ENCODE measurements at regions not wholly inside any gene's neighbourhood (a gene's known extent, or its start where the extent isn't known, plus 50 kb on each side); places are given as distances from the start of the nearest gene placed in this dataset.
A peak's percentile ranks its signal among the peaks of the same experiment; 100 is the strongest.

- Mint-ChIP-seq H3K4me1 (ENCODE audit: insufficient read depth, unreplicated experiment) (no peaks in the 10 kb centered on the region), H3K9me3 (ENCODE audit: unreplicated experiment) (peaks cover 7% of the 10 kb centered on the region), H3K4me3 (ENCODE audit: unreplicated experiment) (no peak overlapping the region), H3K27me3 (ENCODE audit: insufficient read depth, unreplicated experiment) (no peaks in the 10 kb centered on the region), H3K27ac (ENCODE audit: low read depth, unreplicated experiment) (no peak overlapping the region), H3K36me3 (ENCODE audit: insufficient read depth, unreplicated experiment) (no peaks in the 10 kb centered on the region)
- CTCF ChIA-PET: no interaction called here
- BruUV-seq (replicated peaks): no TSS peak
- POLR2A ChIA-PET: no interaction called here
- TF ChIP-seq CTCF (IDR thresholded peaks at IDR 0.05; ENCODE audit: unreplicated experiment): no peak
- intact Hi-C loops (cut with micrococcal nuclease): no loop called here
- DNase-seq (ENCODE audit: unreplicated experiment): no peak
Measured at GRCh38 chr12:22396735-22397134, 62.2 kb upstream of the ST8SIA1 start.

- POLR2A ChIA-PET: no interaction called here
- intact Hi-C loops (cut with micrococcal nuclease): no loop called here
- H3K36me3 Mint-ChIP-seq (ENCODE audit: insufficient read depth, unreplicated experiment): no peaks in the 10 kb centered on the region
- H3K4me3 Mint-ChIP-seq (ENCODE audit: unreplicated experiment): no peak overlapping the region
- CTCF ChIA-PET: interaction anchor here (0.6 kb wide), 1 partner anchor 296 kb away, joined by 3 read pairs; no protein-coding TSS in a partner anchor
- DNase-seq (ENCODE audit: unreplicated experiment): no peak
- no peaks in the 10 kb centered on the region for H3K4me1 Mint-ChIP-seq (ENCODE audit: insufficient read depth, unreplicated experiment)
- no peak overlapping the region for H3K27ac Mint-ChIP-seq (ENCODE audit: low read depth, unreplicated experiment)
- TF ChIP-seq CTCF (IDR thresholded peaks at IDR 0.05; ENCODE audit: unreplicated experiment): no peak
- H3K9me3 Mint-ChIP-seq (ENCODE audit: unreplicated experiment): peaks cover 4% of the 10 kb centered on the region
- no peaks in the 10 kb centered on the region for H3K27me3 Mint-ChIP-seq (ENCODE audit: insufficient read depth, unreplicated experiment)
- no TSS peak for BruUV-seq (replicated peaks)
Measured at GRCh38 chr12:22396253-22396652, 61.7 kb upstream of the ST8SIA1 start.

GRCh38 chr12:22395666-22396065 lies 61.2 kb upstream of the ST8SIA1 start:
- no TSS peak for BruUV-seq (replicated peaks)
- Mint-ChIP-seq H3K4me1 (ENCODE audit: insufficient read depth, unreplicated experiment) (no peaks in the 10 kb centered on the region), H3K36me3 (ENCODE audit: insufficient read depth, unreplicated experiment) (no peaks in the 10 kb centered on the region), H3K9me3 (ENCODE audit: unreplicated experiment) (no peaks in the 10 kb centered on the region), H3K4me3 (ENCODE audit: unreplicated experiment) (no peak overlapping the region), H3K27ac (ENCODE audit: low read depth, unreplicated experiment) (no peak overlapping the region), H3K27me3 (ENCODE audit: insufficient read depth, unreplicated experiment) (no peaks in the 10 kb centered on the region)
- no peak for TF ChIP-seq CTCF (IDR thresholded peaks at IDR 0.05; ENCODE audit: unreplicated experiment)
- ChIA-PET POLR2A (interaction anchor here (1.6 kb wide), 1 partner anchor 9 kb away, joined by 3 read pairs; no protein-coding TSS in a partner anchor), CTCF (interaction anchor here (0.6 kb wide), 1 partner anchor 295 kb away, joined by 3 read pairs; no protein-coding TSS in a partner anchor)
- intact Hi-C loops (cut with micrococcal nuclease): no loop called here
- DNase-seq (ENCODE audit: unreplicated experiment): peak; percentile 13

All from MCF 10A (cell line).